MM.1S (cell line): ENCODE measurements at regions not wholly inside any gene's neighbourhood (a gene's known extent, or its start where the extent isn't known, plus 50 kb on each side); places are given as distances from the start of the nearest gene placed in this dataset.

Experiments used
- DNase-seq: peaks from one replicate; pipeline ENCODE4 v3.0.0-alpha.2; 2015
- H2AFZ ChIP-seq: fragments of 300-600 bp; sonication (generic); 2 replicates; pipeline ENCODE4 v1.6.0; 2016; ENCODE audit warnings: antibody characterized with exemption, low read length
- H3F3A ChIP-seq: fragments of 300-600 bp; sonication (generic); 2 replicates; pipeline ENCODE4 v1.6.1; 2016; ENCODE audit warnings: mild to moderate bottlenecking, antibody characterized with exemption, low read length, moderate library complexity, mixed read lengths; ENCODE audit not compliant: insufficient read depth
- H3K27ac ChIP-seq: fragments of 300-600 bp; sonication (generic); 2 replicates; pipeline ENCODE4 v1.5.1; 2016; ENCODE audit warnings: mild to moderate bottlenecking, low read length
- H3K27me3 ChIP-seq: fragments of 300-600 bp; sonication (generic); replicated peaks from 2 replicates; pipeline ENCODE4 v1.6.0; 2016; ENCODE audit warnings: low read length; ENCODE audit not compliant: insufficient read depth
- H3K36me3 ChIP-seq: fragments of 300-600 bp; sonication (generic); replicated peaks from 2 replicates; pipeline ENCODE4 v1.6.1; 2016; ENCODE audit warnings: mild to moderate bottlenecking, low read length, mixed read lengths; ENCODE audit not compliant: insufficient read depth
- H3K4me1 ChIP-seq: fragments of 300-600 bp; sonication (generic); 2 replicates; pipeline ENCODE4 v1.6.1; 2016; ENCODE audit warnings: low read length, mixed read lengths
- H3K4me2 ChIP-seq: fragments of 300-600 bp; sonication (generic); 2 replicates; pipeline ENCODE4 v1.6.0; 2016; ENCODE audit warnings: low read depth, low read length
- H3K4me3 ChIP-seq: fragments of 300-600 bp; sonication (generic); 2 replicates; pipeline ENCODE4 v1.5.1; 2016; ENCODE audit warnings: low read length, mixed read lengths
- H3K79me2 ChIP-seq: fragments of 300-600 bp; sonication (generic); 2 replicates; pipeline ENCODE4 v1.6.1; 2016; ENCODE audit warnings: mixed run types, low read length, mixed read lengths
- H3K9ac ChIP-seq: fragments of 300-600 bp; sonication (generic); 2 replicates; pipeline ENCODE4 v1.6.1; 2016; ENCODE audit warnings: low read length, mixed read lengths
- H3K9me2 ChIP-seq: fragments of 300-600 bp; sonication (generic); replicated peaks from 2 replicates; pipeline ENCODE4 v1.6.1; 2016; ENCODE audit warnings: mild to moderate bottlenecking, low read length, mixed read lengths; ENCODE audit not compliant: insufficient read depth
- H3K9me3 ChIP-seq: fragments of 300-600 bp; sonication (generic); replicated peaks from 2 replicates; pipeline ENCODE4 v1.6.1; 2016; ENCODE audit warnings: mild to moderate bottlenecking, low read length, mixed read lengths; ENCODE audit not compliant: insufficient read depth
- H4K20me1 ChIP-seq: fragments of 300-600 bp; sonication (generic); 2 replicates; pipeline ENCODE4 v1.6.1; 2016; ENCODE audit warnings: mild to moderate bottlenecking, low read length, moderate library complexity, mixed read lengths; ENCODE audit not compliant: insufficient read depth
- CTCF ChIP-seq: fragments of 300-600 bp; sonication (generic); IDR thresholded peaks from 2 replicates; pipeline ENCODE4 v1.5.1; 2016; ENCODE audit warnings: antibody characterized with exemption, low read length, mixed read lengths
- EZH2 ChIP-seq: fragments of 300-600 bp; sonication (generic); optimal IDR thresholded peaks from 2 replicates; pipeline ENCODE3; 2017; ENCODE audit warnings: low read depth, mild to moderate bottlenecking, antibody characterized with exemption, low read length, mixed read lengths
- EZH2phosphoT487 ChIP-seq: fragments of 300-600 bp; sonication (generic); IDR thresholded peaks from 2 replicates; pipeline ENCODE4 v1.6.1; 2018; ENCODE audit warnings: antibody characterized with exemption, low read length

DNA sequence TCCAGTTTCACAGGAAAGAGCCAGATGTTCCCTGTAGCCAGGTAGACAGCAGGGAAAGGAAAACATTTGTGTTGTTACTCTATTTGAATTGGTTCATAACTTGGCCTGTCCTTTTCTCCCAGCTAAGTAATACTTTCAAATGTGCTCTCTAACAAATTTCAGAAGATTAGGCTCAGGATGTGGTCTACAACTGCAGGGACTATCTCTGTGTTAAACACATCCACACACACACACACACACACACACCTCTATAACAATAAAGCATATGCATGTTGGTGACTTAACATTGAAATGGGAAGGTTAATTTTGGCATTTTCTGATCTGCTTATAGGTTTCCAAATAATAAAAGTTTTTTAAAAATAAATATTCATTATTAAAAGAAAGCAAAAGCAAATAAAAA is 316.0 kb upstream of the ARGLU1 start:
- H3K36me3 ChIP-seq = no peaks in the 10 kb centered on the region
- H2AFZ ChIP-seq = no peak overlapping the region
- H3K79me2 ChIP-seq = no peaks in the 10 kb centered on the region
- no peak overlapping the region for H3K4me3 ChIP-seq
- TF ChIP-seq CTCF = no peak
- TF ChIP-seq EZH2 = no peak
- TF ChIP-seq EZH2phosphoT487 = no peak
- H3K9me2 ChIP-seq = no peaks in the 10 kb centered on the region
- H4K20me1 ChIP-seq = no peaks in the 10 kb centered on the region
- no peak for DNase-seq
- H3F3A ChIP-seq = no peaks in the 10 kb centered on the region
- H3K9me3 ChIP-seq = no peaks in the 10 kb centered on the region
- H3K4me1 ChIP-seq = no peaks in the 10 kb centered on the region
- H3K9ac ChIP-seq = no peak overlapping the region
- H3K4me2 ChIP-seq = no peak overlapping the region
- H3K27ac ChIP-seq = no peak overlapping the region
- no peaks in the 10 kb centered on the region for H3K27me3 ChIP-seq

DNA sequence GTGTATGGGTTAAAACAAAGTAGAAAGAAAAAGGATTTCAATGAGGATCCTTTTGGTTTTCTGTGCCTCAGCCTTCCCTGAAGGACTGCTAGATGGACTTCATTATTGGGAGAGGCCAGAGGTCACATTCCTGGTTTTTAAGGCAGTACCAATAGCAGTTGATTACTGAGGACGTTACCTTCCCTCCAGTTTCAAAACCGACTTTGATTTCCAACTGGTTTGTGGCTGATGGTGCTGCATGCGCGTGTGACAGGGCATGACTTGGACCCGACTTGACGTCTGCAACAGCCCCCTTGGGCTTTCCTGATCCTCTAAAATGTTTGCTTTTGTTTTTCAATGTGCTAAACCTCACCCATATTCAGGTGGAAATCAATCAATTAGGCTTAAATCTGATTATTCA is 314.3 kb upstream of the ARGLU1 start:
- TF ChIP-seq CTCF = no peak
- no peak for TF ChIP-seq EZH2
- TF ChIP-seq EZH2phosphoT487 = no peak
- H3K9me3 ChIP-seq = no peaks in the 10 kb centered on the region
- no peak overlapping the region for H2AFZ ChIP-seq
- no peak for DNase-seq
- H3K4me1 ChIP-seq = no peaks in the 10 kb centered on the region
- no peaks in the 10 kb centered on the region for H3K36me3 ChIP-seq
- H3K4me2 ChIP-seq = no peak overlapping the region
- H3K79me2 ChIP-seq = no peaks in the 10 kb centered on the region
- no peak overlapping the region for H3K4me3 ChIP-seq
- no peaks in the 10 kb centered on the region for H3K27me3 ChIP-seq
- no peaks in the 10 kb centered on the region for H3K9me2 ChIP-seq
- no peaks in the 10 kb centered on the region for H4K20me1 ChIP-seq
- H3K27ac ChIP-seq = no peak overlapping the region
- H3K9ac ChIP-seq = no peak overlapping the region
- no peaks in the 10 kb centered on the region for H3F3A ChIP-seq

GRCh38 chr13:106879806-106880205 is 311.9 kb upstream of the ARGLU1 start:
- TF ChIP-seq EZH2phosphoT487 (no peak), EZH2 (no peak), CTCF (no peak)
- no peak overlapping the region for H2AFZ ChIP-seq
- H3K4me2 ChIP-seq = no peak overlapping the region
- H3K4me3 ChIP-seq = no peak overlapping the region
- H3F3A ChIP-seq = no peaks in the 10 kb centered on the region
- no peaks in the 10 kb centered on the region for H4K20me1 ChIP-seq
- H3K27ac ChIP-seq = no peak overlapping the region
- no peak overlapping the region for H3K9ac ChIP-seq
- H3K36me3 ChIP-seq = no peaks in the 10 kb centered on the region
- no peaks in the 10 kb centered on the region for H3K9me3 ChIP-seq
- H3K79me2 ChIP-seq = no peaks in the 10 kb centered on the region
- no peaks in the 10 kb centered on the region for H3K4me1 ChIP-seq
- no peak for DNase-seq
- H3K27me3 ChIP-seq = no peaks in the 10 kb centered on the region
- H3K9me2 ChIP-seq = no peaks in the 10 kb centered on the region
